Gastrocnemius medialis (tissue), 4 donors: ENCODE measurements at regions not wholly inside any gene's neighbourhood (a gene's known extent, or its start where the extent isn't known, plus 50 kb on each side); places are given as distances from the start of the nearest gene placed in this dataset.

Source experiments
- CTCF ChIP-seq, 5 experiments: fragments of 450-650 bp in 3 of 5; fragments of 200-600 bp in 2 of 5; sonication (generic) in 2 of 5; IDR thresholded peaks in 4 of 5; conservative IDR thresholded peaks in 1 of 5; 1 replicate in 4 of 5; 2 replicates in 1 of 5; pipeline ENCODE4 v1.5.1; 2016 to 2019; ENCODE audit warnings: antibody characterized with exemption in 5 of 5, mild to moderate bottlenecking in 3 of 5, moderate library complexity in 3 of 5
- POLR2A ChIP-seq, 2 donors: fragments of 450-650 bp; IDR thresholded peaks; one replicate each; pipeline ENCODE4 v1.6.1; 2017; ENCODE audit warnings: antibody characterized with exemption in 2 of 2, mild to moderate bottlenecking in 2 of 2, moderate library complexity in 2 of 2

DNA sequence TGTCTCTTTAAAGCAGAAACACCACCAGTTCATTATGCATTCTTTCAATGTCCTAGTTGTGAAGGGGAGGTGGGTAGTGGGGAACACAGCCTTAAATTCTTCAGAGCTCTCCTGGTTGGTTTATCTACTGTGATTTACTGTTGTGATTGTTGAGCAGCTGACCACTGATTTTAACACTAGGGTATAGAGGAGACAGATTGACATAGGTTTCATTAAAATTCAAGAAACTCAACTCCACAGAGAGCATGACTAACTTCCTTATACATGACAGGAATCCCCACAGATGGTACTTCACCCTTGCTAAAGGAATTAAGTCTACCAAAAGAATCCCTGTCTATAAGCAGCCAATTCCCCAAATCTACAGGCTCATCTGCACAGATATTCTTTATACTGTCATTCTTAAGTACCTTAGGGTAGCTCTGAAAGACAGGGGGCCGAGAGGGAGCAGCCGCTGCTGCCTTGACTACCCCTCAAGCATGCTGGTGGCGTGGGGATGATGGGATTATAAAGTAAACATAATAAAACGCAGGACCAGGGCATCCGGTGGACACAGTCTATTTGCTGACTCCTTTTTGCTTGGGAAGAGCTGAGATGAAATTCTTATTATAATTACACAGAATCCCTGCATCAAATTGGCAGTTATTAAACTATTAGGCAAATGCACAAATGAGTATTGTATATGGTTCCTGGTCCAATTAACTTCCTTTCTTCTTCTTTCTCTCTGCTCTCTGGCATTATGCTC lies 1377.6 kb upstream of the PIK3C3 start:
- TF ChIP-seq POLR2A (IDR thresholded peaks at IDR 0.05), result no peak
- TF ChIP-seq CTCF (IDR thresholded peaks at IDR 0.05 in 4 of 5, conservative IDR thresholded peaks at IDR 0.05 in 1 of 5), result no peak
